ENCODE measurements at regions not wholly inside any gene's neighbourhood (a gene's known extent, or its start where the extent isn't known, plus 50 kb on each side); places are given as distances from the start of the nearest gene placed in this dataset.

DNA sequence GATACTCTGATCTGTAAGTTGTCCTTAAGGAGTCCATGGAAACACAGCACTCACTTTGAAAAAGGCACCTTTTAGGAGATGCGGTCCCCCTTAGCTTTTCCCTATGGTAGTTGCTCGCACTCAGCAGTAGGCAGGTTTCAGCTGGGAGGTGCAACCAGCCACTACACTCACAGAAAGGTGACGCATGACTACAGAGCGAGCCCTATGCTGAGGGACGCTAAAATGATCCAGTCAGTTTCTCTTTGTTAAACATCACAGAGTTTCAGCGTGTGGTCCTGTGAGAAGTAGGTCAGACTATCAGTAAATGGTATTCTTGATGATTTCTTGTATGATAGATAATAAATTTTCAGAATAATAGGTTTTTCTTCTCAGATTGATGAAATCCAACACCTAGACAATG lies 362.7 kb upstream of the MIR17HG start:
- Histone ChIP-seq H3K4me3 (no peak overlapping the region), H3K27ac (no peak overlapping the region), H3K36me3 (no peaks in the 10 kb centered on the region), H3K9me3 (no peaks in the 10 kb centered on the region), H3K4me1 (no peaks in the 10 kb centered on the region), H3K27me3 (no peaks in the 10 kb centered on the region)
- intact Hi-C loops (cut with DNase I; ENCODE audit: low total_unique reads), result no loop called here
- WGBS, 2 donors (ENCODE audit: low coverage in 1 of 2), result 61 to 88% methylated on average over 2 to 6 of the region's 6 CpGs
- TF ChIP-seq EP300 (IDR thresholded peaks at IDR 0.05; ENCODE audit: low read depth) (no peak), POLR2AphosphoS5 (IDR thresholded peaks at IDR 0.05) (no peak), POLR2A (IDR thresholded peaks at IDR 0.05) (no peak)
- TF ChIP-seq, protein P1, sequence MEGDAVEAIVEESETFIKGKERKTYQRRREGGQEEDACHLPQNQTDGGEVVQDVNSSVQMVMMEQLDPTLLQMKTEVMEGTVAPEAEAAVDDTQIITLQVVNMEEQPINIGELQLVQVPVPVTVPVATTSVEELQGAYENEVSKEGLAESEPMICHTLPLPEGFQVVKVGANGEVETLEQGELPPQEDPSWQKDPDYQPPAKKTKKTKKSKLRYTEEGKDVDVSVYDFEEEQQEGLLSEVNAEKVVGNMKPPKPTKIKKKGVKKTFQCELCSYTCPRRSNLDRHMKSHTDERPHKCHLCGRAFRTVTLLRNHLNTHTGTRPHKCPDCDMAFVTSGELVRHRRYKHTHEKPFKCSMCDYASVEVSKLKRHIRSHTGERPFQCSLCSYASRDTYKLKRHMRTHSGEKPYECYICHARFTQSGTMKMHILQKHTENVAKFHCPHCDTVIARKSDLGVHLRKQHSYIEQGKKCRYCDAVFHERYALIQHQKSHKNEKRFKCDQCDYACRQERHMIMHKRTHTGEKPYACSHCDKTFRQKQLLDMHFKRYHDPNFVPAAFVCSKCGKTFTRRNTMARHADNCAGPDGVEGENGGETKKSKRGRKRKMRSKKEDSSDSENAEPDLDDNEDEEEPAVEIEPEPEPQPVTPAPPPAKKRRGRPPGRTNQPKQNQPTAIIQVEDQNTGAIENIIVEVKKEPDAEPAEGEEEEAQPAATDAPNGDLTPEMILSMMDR (IDR thresholded peaks at IDR 0.05), result no peak
- DNase-seq, result no peak
- in situ Hi-C loops (cut with MboI; ENCODE audit: low pct_ligation_motif_present in 1 of 4, low pct_unique_long_range_greater_than_20kb in 1 of 4, low sequenced_read_pairs in 3 of 4), result no loop called here

DNA sequence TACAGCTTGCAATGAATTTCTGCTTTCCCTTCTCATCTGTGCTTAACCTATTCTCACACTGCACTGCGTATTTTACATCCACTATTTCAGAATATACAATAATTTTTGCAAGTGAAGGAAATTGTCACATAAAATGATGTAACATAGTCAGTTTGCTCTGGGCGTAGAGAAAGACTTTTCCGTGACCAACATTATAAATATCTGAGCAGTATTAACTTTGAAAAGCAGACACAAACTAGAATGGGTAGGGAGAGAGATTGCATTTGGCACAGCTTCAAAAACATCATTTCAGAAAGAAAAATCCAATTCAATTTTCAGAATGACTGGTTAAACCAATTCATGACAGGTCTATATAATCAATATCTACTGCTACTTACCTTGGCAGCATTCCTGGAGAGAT lies 352.5 kb upstream of the MIR17HG start:
- 86 to 88% methylated on average over 3 of the region's 3 CpGs for WGBS, 2 donors (ENCODE audit: low coverage in 1 of 2)
- TF ChIP-seq POLR2AphosphoS5 (IDR thresholded peaks at IDR 0.05) (no peak), POLR2A (IDR thresholded peaks at IDR 0.05) (no peak), EP300 (IDR thresholded peaks at IDR 0.05; ENCODE audit: low read depth) (no peak)
- TF ChIP-seq, protein P1 (IDR thresholded peaks at IDR 0.05), result no peak
- no peak overlapping the region for H3K4me3 ChIP-seq
- H3K27ac ChIP-seq, result no peak overlapping the region
- H3K36me3 ChIP-seq, result no peaks in the 10 kb centered on the region
- H3K9me3 ChIP-seq, result no peaks in the 10 kb centered on the region
- no peak for DNase-seq
- H3K27me3 ChIP-seq, result no peaks in the 10 kb centered on the region
- in situ Hi-C loops (cut with MboI; ENCODE audit: low pct_ligation_motif_present in 1 of 4, low pct_unique_long_range_greater_than_20kb in 1 of 4, low sequenced_read_pairs in 3 of 4) (no loop called here), intact Hi-C loops (cut with DNase I; ENCODE audit: low total_unique reads) (no loop called here)
- no peaks in the 10 kb centered on the region for H3K4me1 ChIP-seq

DNA sequence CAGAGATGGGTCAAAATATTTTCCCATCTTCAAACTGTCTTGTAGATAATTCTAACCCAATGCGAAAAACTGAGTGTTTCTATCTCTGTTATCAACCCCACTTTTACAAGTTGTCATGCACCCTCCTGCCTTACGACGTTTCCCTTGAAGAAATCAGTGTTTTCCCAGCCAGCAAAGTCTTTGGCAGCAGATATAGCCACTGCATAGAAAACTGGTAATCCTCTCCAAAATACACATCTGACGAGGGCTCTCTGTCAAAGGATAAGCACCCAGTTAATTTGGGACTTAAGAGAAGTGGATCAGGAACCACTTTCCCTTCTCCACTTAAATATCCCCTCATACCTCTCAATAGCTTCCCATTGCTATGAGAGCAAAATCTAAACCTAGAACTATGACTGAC lies 351.9 kb upstream of the MIR17HG start:
- Histone ChIP-seq H3K27ac (no peak overlapping the region), H3K9me3 (no peaks in the 10 kb centered on the region), H3K27me3 (no peaks in the 10 kb centered on the region), H3K4me1 (no peaks in the 10 kb centered on the region), H3K4me3 (no peak overlapping the region), H3K36me3 (no peaks in the 10 kb centered on the region)
- in situ Hi-C loops (cut with MboI; ENCODE audit: low pct_ligation_motif_present in 1 of 4, low pct_unique_long_range_greater_than_20kb in 1 of 4, low sequenced_read_pairs in 3 of 4) (no loop called here), intact Hi-C loops (cut with DNase I; ENCODE audit: low total_unique reads) (no loop called here)
- no peak for DNase-seq
- WGBS, 2 donors (ENCODE audit: low coverage in 1 of 2), result 73 to 76% methylated on average over 4 of the region's 4 CpGs
- TF ChIP-seq POLR2AphosphoS5 (IDR thresholded peaks at IDR 0.05), result no peak

DNA sequence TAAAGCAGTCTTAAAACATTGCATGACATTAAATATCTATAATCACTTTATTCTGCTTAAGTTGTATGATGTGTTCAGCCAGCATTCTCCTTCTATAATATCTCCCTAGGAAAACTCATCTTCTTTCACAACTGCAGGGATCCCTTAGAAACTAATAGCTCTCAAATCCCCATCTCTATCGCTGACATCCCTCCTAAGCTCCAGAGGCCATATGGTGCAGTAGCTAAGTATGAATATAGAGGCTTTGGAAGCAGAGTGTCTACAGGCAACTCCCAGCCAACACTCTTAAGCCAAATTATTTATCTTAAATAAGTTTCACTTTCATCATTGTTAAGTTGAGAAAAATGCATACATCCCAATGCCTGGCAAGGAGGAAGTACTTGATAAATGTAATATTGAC lies 349.5 kb upstream of the MIR17HG start:
- DNase-seq, result no peak
- no peak overlapping the region for H3K27ac ChIP-seq
- H3K4me1 ChIP-seq, result no peaks in the 10 kb centered on the region
- intact Hi-C loops (cut with DNase I; ENCODE audit: low total_unique reads), result no loop called here
- H3K27me3 ChIP-seq, result no peaks in the 10 kb centered on the region
- H3K9me3 ChIP-seq, result no peaks in the 10 kb centered on the region
- TF ChIP-seq EP300 (IDR thresholded peaks at IDR 0.05; ENCODE audit: low read depth), result no peak
- TF ChIP-seq POLR2AphosphoS5 (IDR thresholded peaks at IDR 0.05), result no peak
- in situ Hi-C loops (cut with MboI; ENCODE audit: low pct_ligation_motif_present in 1 of 4, low pct_unique_long_range_greater_than_20kb in 1 of 4, low sequenced_read_pairs in 3 of 4), result no loop called here
- no peaks in the 10 kb centered on the region for H3K36me3 ChIP-seq
- 67 to 94% methylated on average over 1 of the region's 1 CpG for WGBS, 2 donors (ENCODE audit: low coverage in 1 of 2)
- no peak overlapping the region for H3K4me3 ChIP-seq

DNA sequence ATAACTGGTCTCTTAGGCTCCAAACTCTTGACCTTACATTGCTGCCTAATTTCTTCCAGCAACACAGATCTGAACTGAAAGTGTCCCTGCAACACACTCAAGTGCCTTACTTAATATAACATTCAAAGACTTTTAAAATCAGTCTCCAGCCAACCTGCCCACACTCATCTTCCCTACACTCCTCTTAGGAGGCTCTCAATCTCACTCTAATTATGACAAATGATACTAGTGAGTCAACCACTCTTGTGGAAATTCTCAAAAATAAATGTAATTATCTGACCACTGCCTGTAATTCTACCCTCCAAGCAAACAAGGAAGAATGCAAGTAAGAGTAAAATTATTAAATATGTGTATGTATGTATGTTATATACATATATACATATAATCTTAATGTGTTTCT lies 348.1 kb upstream of the MIR17HG start:
- TF ChIP-seq EP300 (IDR thresholded peaks at IDR 0.05; ENCODE audit: low read depth) (no peak), POLR2AphosphoS5 (IDR thresholded peaks at IDR 0.05) (no peak), POLR2A (IDR thresholded peaks at IDR 0.05) (no peak)
- TF ChIP-seq, protein P1 (IDR thresholded peaks at IDR 0.05), result no peak
- no peaks in the 10 kb centered on the region for H3K4me1 ChIP-seq
- H3K4me3 ChIP-seq, result no peak overlapping the region
- intact Hi-C loops (cut with DNase I; ENCODE audit: low total_unique reads), result no loop called here
- no peaks in the 10 kb centered on the region for H3K9me3 ChIP-seq
- in situ Hi-C loops (cut with MboI; ENCODE audit: low pct_ligation_motif_present in 1 of 4, low pct_unique_long_range_greater_than_20kb in 1 of 4, low sequenced_read_pairs in 3 of 4), result no loop called here
- no peaks in the 10 kb centered on the region for H3K36me3 ChIP-seq
- no peaks in the 10 kb centered on the region for H3K27me3 ChIP-seq
- DNase-seq, result no peak
- H3K27ac ChIP-seq, result no peak overlapping the region
